Large intestine (tissue), 3 donors: ENCODE measurements at regions not wholly inside any gene's neighbourhood (a gene's known extent, or its start where the extent isn't known, plus 50 kb on each side); places are given as distances from the start of the nearest gene placed in this dataset.
"Not testable (repeated sequence)": the region's sequence is repeated elsewhere in the genome, so short reads cannot be mapped to it uniquely, and the experiment has no call there.

Source experiments
- DNase-seq, 2 donors: peaks; one replicate each; pipeline versions ENCODE4 v3.0.0 to v3.0.0-alpha.2; 2013
- H3K27ac ChIP-seq: one replicate; pipeline ENCODE4 v1.5.1; 2013; ENCODE audit warnings: low read length
- H3K27me3 ChIP-seq: 2 replicates; pipeline ENCODE4 v1.6.1; 2013; ENCODE audit warnings: low read length; ENCODE audit not compliant: control insufficient read depth, insufficient read depth
- H3K36me3 ChIP-seq: 2 replicates; pipeline ENCODE4 v1.6.1; 2013; ENCODE audit warnings: low read length; ENCODE audit not compliant: control insufficient read depth, insufficient read depth
- H3K4me1 ChIP-seq: one replicate; pipeline ENCODE4 v1.6.1; 2013; ENCODE audit warnings: low read length; ENCODE audit not compliant: control insufficient read depth, insufficient read depth
- H3K4me3 ChIP-seq: one replicate; pipeline ENCODE4 v1.5.1; 2013; ENCODE audit warnings: low read length
- H3K9me3 ChIP-seq: one replicate; pipeline ENCODE4 v1.6.1; 2013; ENCODE audit warnings: mild to moderate bottlenecking, low read depth, low read length, moderate library complexity; ENCODE audit not compliant: control insufficient read depth
- WGBS: methylation state at CpG from one replicate; pipeline ENCODE4 v1.1.5; 2013; ENCODE audit warnings: low lambda C conversion rate; ENCODE audit not compliant: insufficient coverage; 5-methylcytosine and 5-hydroxymethylcytosine counted together

DNA sequence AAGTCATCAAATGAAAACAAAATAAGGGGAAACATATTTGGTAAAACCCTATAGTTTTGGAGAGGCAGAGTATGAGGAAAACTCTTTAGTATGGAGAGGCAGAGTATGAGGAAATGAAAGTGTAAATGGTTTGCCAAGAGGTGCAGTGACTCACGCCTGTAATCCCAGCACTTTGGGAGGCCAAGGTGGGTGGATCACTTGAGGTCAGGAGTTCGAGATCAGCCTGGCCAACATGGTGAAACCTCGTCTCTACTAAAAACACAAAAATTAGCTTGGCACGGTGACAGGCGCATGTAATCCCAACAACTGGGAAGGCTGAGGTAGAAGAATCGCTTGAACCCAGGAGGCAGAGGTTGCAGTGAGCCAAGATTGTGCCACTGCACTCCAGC is 228.2 kb upstream of the RREB1 start:
- H3K27ac ChIP-seq, H3K27me3 ChIP-seq, H3K36me3 ChIP-seq, H3K9me3 ChIP-seq, H3K4me1 ChIP-seq, H3K4me3 ChIP-seq: not testable (repeated sequence)
- no CpG with 5 or more reads among the region's 6 CpGs for WGBS
- peak in 1 of 2 donors; percentile 20 for DNase-seq

DNA sequence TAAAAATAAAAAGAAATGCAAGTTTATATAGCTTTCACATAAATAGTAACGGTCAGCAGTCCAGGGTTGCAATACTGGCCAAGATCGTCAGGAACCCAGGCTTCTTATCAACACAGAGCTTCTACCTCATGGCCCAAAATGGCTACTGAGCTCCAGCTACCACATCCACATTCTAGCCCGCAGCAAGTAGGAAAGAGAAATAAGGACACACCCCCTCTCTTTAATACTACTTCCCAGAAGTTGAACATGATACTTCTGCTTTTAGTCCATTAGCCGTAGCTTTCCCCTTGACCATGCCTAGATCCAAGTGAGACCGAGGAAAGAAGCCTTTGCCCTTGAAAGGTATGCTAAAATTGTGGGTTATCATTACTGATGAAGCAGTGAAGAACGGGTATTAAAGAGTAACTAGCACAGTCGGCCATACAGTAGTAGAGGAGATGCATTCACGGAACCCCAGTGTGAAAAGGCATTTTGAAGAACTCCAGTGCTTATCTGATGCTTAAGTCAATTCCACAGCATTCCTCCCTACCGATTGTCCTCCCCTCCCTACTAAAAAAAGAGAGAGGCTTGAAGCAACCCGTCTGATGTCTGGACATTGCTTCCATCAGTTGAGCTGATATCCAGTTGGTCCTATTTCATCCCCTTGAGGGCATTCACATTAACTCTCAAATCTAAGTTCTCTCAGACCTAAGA is 226.9 kb upstream of the RREB1 start:
- H3K9me3 ChIP-seq, result no peaks in the 10 kb centered on the region
- no peak overlapping the region for H3K27ac ChIP-seq
- WGBS, result 86% methylated on average over 2 of the region's 10 CpGs
- no peaks in the 10 kb centered on the region for H3K36me3 ChIP-seq
- H3K4me1 ChIP-seq, result peaks cover 6% of the 10 kb centered on the region
- no peak for DNase-seq
- H3K4me3 ChIP-seq, result no peak overlapping the region
- H3K27me3 ChIP-seq, result no peaks in the 10 kb centered on the region

DNA sequence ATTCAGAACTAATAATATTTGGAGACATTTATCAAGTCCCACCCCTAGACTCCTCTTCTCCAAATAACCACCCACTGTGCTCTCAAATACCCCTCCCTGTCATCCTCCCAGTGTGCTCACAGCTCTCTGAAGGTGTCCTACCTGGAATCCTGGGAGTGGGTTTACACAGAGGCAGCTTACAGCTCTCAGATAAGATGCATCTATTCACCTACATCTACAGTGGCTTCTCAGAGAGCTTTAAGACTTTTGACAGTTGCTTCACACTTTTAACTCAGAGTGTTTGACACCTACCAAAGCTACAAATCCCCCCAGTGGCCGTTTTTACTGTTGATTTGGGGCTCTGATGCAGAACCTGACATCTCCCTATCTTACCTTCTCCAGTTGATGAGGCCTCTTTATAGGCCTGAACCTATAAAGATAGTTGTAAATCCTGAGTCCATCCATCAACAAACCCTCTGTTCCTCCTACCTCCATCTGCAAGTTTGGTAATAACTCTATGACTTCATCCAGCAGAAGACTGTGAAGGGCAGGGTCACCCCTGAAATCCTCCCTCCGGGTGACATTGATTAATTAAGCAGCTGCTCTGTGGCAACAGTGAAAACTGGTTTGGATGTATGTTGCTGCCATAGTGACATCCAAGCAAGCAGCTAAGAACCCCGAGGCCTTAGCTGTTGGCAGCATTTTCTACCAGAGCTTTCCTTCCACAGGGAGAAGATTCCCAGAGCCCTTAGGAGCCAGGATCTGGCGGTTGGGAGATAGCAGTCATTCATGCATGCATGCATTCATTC is 226.1 kb upstream of the RREB1 start:
- Histone ChIP-seq H3K9me3 (no peaks in the 10 kb centered on the region), H3K36me3 (no peaks in the 10 kb centered on the region), H3K27me3 (no peaks in the 10 kb centered on the region), H3K4me1 (peaks cover 12% of the 10 kb centered on the region), H3K4me3 (no peak overlapping the region), H3K27ac (no peak overlapping the region)
- DNase-seq, result peak in 1 of 2 donors; percentile 58
- 0% methylated on average over 1 of the region's 4 CpGs for WGBS

DNA sequence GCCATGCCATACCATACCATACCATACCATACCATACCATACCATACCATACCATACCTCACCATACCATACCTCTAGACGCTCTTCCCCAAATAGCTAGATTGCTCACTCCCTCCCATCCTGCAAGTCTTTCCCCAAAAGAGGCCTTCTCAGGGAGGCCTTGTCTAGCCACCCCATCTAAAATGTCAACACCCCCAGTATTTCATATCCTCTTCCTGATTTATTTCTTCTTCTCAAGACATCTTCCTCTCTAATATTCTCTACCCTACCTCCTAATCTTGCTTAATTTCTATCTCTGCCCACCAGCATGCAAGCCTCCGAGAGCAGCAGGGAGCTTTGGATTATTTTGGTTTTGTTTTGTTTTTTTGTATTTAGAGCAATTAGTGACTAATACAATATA is 225.2 kb upstream of the RREB1 start:
- 90% methylated on average over 2 of the region's 2 CpGs for WGBS
- Histone ChIP-seq H3K4me3 (no peak overlapping the region), H3K27ac (no peak overlapping the region), H3K9me3 (no peaks in the 10 kb centered on the region), H3K4me1 (peaks cover 12% of the 10 kb centered on the region), H3K36me3 (no peaks in the 10 kb centered on the region), H3K27me3 (no peaks in the 10 kb centered on the region)
- DNase-seq, result no peak

DNA sequence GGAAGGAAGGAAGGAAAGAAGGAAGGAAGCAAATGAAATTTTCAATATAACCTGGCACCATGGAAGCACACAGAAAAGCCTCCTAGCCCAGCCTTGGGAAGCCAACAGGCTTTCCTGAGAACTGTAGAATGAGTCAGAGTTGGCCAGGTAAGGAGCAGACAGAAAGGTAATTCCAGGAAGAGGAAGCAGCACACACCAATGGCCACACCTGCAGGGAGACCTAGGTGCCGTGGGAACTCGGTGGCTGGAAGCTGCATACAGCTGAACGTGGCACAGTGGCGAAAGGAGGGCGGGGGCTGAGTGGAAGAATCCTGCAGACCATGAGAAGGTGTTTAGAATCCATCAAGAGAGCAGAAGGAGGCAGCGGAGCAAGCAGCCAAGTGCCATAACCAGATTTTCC is 224.8 kb upstream of the RREB1 start:
- Histone ChIP-seq H3K4me3 (no peak overlapping the region), H3K27ac (no peak overlapping the region), H3K27me3 (no peaks in the 10 kb centered on the region), H3K9me3 (no peaks in the 10 kb centered on the region), H3K4me1 (peaks cover 12% of the 10 kb centered on the region), H3K36me3 (no peaks in the 10 kb centered on the region)
- DNase-seq, result no peak
- 93% methylated on average over 5 of the region's 6 CpGs for WGBS

DNA sequence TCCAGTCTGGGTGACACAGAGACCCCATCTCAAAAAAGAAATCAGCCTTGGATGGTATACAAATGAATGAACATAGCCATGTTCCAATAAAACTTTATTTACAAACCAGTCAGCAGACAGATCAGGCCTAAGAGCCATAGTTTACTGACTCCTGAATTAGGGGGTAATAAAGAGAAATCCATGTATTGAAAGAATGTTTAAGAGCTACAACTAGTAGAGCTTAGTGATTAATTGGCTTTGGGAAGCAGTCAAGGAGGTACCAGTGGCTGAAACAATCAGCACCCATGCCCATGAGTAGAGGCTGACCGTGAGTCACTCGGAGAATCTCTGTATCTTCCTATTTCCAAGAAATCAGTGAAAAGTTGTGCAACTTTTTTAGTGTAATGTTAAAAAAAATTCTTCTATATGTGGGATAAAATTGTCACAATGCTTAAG is 223.6 kb upstream of the RREB1 start:
- Histone ChIP-seq H3K4me3 (no peak overlapping the region), H3K9me3 (no peaks in the 10 kb centered on the region), H3K27me3 (no peaks in the 10 kb centered on the region), H3K4me1 (peaks cover 12% of the 10 kb centered on the region), H3K36me3 (no peaks in the 10 kb centered on the region), H3K27ac (no peak overlapping the region)
- DNase-seq, result no peak
- WGBS, result no CpG with 5 or more reads among the region's 2 CpGs

DNA sequence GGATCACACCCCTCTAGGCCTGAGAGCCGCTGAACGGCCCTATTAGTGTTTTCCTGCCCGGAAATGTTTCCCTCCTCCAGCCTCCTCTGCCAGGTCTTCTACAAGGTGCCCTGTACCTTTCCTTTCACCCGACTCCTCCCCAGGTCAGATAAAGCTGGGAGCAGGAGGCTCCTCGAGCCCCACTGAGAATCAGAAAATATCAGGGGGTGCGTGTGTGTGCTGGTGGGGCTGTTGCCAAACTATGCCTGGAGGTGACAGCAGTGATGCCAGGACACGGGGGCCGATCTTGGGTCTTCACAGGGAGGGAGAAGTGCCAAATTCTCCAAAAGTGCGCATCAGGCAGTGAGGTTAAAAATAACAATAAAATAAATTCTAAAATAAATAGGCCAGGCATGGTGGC is 222.8 kb upstream of the RREB1 start:
- H3K27ac ChIP-seq, result no peak overlapping the region
- no peaks in the 10 kb centered on the region for H3K27me3 ChIP-seq
- WGBS, result no CpG with 5 or more reads among the region's 9 CpGs
- H3K36me3 ChIP-seq, result no peaks in the 10 kb centered on the region
- no peak overlapping the region for H3K4me3 ChIP-seq
- DNase-seq, result no peak
- no peaks in the 10 kb centered on the region for H3K9me3 ChIP-seq
- H3K4me1 ChIP-seq, result peaks cover 12% of the 10 kb centered on the region

DNA sequence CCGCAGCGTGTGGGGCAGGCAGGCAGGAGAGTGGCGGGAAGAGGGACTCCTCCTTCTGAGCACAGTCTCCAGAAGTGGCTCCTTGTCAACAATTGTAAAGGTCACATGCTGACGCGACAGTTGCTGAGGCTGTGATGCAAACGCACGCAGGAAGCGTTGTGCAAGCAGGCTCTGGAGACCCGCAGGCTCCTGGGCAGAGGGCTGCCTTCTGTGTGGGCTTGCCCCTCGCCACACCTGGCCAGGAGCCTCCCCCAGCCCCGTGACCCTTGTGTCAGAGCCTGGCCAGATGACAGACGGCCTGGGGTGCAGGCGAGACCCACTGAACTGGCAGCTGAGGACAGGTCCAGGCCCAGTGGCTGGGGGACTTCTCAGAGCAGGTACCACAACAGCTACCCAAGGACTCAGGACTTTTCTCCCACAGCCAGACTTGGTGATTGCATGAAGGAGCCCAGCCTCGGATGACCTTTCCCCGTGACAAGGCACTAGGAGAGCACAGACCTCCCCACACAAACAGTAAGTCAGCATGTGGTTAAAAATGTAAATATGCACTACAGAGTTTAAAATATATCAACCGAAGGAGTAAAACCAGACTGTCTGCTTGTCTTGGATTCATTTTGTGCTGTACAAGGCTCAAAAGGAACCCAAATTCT is 222.1 kb upstream of the RREB1 start:
- H3K27ac ChIP-seq, result peak overlapping the region; percentile 43
- H3K9me3 ChIP-seq, result no peaks in the 10 kb centered on the region
- DNase-seq, result peak; percentile 58 to 71
- H3K4me3 ChIP-seq, result no peak overlapping the region
- no peaks in the 10 kb centered on the region for H3K27me3 ChIP-seq
- H3K4me1 ChIP-seq, result peaks cover 18% of the 10 kb centered on the region
- H3K36me3 ChIP-seq, result no peaks in the 10 kb centered on the region
- WGBS, result no CpG with 5 or more reads among the region's 16 CpGs

DNA sequence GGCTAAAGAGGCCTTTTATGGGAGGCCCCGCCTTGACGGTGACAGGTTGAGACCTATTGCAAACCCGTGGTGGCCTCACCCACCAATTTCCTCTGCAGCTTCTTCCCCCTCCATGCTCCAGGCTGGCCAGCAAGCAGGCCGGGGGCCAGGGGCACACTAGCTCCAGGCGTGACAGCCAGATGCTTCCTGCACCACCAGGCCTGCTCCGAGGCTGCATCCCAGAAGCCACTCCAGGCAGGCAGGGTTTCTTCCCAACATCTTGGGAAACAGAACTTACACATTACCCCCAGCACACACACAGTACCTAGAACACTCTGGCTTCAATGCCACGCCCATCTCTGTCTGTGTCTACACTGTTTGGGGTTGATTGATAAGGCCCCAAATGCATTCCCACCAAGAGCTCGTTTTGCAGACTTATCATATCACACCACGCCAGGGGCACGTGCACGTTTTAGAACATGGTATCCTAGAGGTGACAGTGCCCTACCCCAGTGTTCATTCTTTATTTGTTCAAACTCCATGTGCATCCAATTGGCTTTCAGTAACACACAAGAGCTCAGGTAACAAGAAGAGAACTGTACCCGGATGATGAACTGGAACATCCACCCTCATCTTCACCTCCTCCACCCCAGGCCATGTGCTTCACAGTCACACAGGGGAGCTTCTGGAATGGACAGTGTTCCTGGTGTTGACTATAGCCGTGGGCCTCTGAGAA is 221.4 kb upstream of the RREB1 start:
- H3K4me3 ChIP-seq, result no peak overlapping the region
- DNase-seq, result no peak
- peaks cover 23% of the 10 kb centered on the region for H3K4me1 ChIP-seq
- H3K27me3 ChIP-seq, result no peaks in the 10 kb centered on the region
- no peaks in the 10 kb centered on the region for H3K9me3 ChIP-seq
- WGBS, result 60% methylated on average over 3 of the region's 13 CpGs
- peak overlapping the region; percentile 43 for H3K27ac ChIP-seq
- H3K36me3 ChIP-seq, result no peaks in the 10 kb centered on the region

DNA sequence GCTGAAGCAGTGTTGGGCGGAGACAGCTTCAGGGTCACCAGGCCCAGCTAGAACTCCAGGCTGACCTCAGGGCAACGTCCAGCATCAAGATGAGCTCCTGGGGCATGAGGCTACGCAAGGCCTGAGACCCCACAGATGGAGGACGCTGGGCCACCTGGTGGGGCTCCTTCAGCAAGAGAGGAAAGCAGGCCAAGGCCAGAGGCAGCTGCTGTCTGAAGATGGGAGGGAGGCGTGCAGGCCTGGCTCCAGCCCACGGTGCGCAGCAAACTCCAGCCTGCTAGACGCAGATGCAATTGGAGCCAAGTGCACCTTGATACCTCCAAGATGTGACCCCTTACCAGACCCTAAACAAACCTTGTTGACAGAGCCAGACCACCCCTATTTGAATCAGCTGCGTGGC is 220.9 kb upstream of the RREB1 start:
- DNase-seq, result no peak
- Histone ChIP-seq H3K9me3 (no peaks in the 10 kb centered on the region), H3K4me1 (peaks cover 29% of the 10 kb centered on the region), H3K27me3 (no peaks in the 10 kb centered on the region), H3K4me3 (no peak overlapping the region), H3K36me3 (no peaks in the 10 kb centered on the region), H3K27ac (no peak overlapping the region)
- WGBS, result no CpG with 5 or more reads among the region's 9 CpGs
